ENCODE measurements at regions not wholly inside any gene's neighbourhood (a gene's known extent, or its start where the extent isn't known, plus 50 kb on each side); places are given as distances from the start of the nearest gene placed in this dataset.

- Mint-ChIP-seq H3K4me3 (no peak overlapping the region), H3K9me3 (peaks cover 3% of the 10 kb centered on the region), H3K27me3 (no peaks in the 10 kb centered on the region)
Observed at GRCh38 chr1:106699433-106699832, 357.0 kb upstream of the PRMT6 start.

DNA sequence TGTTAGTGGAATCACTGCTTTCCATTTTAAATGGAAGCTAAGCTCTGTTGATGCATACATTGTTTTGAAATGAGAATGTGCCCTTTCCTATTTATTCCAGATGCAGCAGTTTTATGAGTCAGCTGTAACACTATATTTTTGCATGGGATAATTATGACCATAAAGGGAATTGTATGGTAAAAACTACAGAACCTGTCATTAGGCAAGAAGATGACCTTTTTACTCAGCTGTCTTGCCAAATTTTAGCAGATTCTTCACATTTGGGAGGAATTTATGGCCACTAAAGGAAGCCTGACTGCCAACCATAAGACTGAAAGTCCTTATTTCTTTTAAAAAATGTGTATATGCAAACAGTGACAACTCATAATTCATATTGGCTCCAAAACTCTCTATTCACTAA, 356.3 kb upstream of the PRMT6 start:
- no peak for DNase-seq
- intact Hi-C loops (cut with micrococcal nuclease) = no loop called here
- Mint-ChIP-seq H3K36me3 (ENCODE audit: low read depth) (no peaks in the 10 kb centered on the region), H3K4me1 (no peaks in the 10 kb centered on the region), H3K4me3 (no peak overlapping the region), H3K27me3 (no peaks in the 10 kb centered on the region), H3K27ac (no peak overlapping the region), H3K9me3 (peaks cover 3% of the 10 kb centered on the region)

More at GRCh38 chr1:106699433-106699832, 357.0 kb upstream of the PRMT6 start:
- Mint-ChIP-seq H3K4me1 (no peaks in the 10 kb centered on the region), H3K27ac (no peak overlapping the region), H3K36me3 (ENCODE audit: low read depth) (no peaks in the 10 kb centered on the region)
- no peak for DNase-seq
- intact Hi-C loops (cut with micrococcal nuclease) = no loop called here

GRCh38 chr1:106705971-106706370, 350.5 kb upstream of the PRMT6 start:
- no peak overlapping the region for H3K4me3 Mint-ChIP-seq
- peaks cover 5% of the 10 kb centered on the region for H3K9me3 Mint-ChIP-seq
- no peaks in the 10 kb centered on the region for H3K36me3 Mint-ChIP-seq (ENCODE audit: low read depth)
- H3K27me3 Mint-ChIP-seq = no peaks in the 10 kb centered on the region
- no peak for DNase-seq
- intact Hi-C loops (cut with micrococcal nuclease) = no loop called here
- H3K27ac Mint-ChIP-seq = no peak overlapping the region
- no peaks in the 10 kb centered on the region for H3K4me1 Mint-ChIP-seq

DNA sequence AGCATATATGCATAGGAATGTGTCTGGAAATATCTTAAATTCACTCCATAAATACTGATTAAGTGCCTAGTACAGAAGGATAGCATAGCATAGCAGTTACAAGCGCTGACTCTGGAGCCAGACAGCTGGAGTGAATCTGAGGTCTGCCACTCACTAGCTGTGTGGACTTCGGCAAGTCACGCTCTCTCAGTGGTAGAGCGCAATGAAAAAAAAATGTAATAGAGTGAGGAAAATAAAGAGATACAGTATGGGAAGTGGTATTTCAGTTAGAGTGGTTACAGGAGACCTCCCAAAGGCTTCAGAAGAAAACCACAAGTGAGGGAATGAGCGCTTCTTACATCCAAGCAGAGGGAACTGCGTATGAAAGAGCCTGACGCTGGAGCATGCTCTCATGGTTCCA, 338.9 kb upstream of the PRMT6 start:
- H3K27me3 Mint-ChIP-seq = no peaks in the 10 kb centered on the region
- no peak overlapping the region for H3K27ac Mint-ChIP-seq
- no peaks in the 10 kb centered on the region for H3K9me3 Mint-ChIP-seq
- DNase-seq = no peak
- no peaks in the 10 kb centered on the region for H3K36me3 Mint-ChIP-seq (ENCODE audit: low read depth)
- intact Hi-C loops (cut with micrococcal nuclease) = no loop called here
- no peaks in the 10 kb centered on the region for H3K4me1 Mint-ChIP-seq
- no peak overlapping the region for H3K4me3 Mint-ChIP-seq

- intact Hi-C loops (cut with micrococcal nuclease) = no loop called here
- Mint-ChIP-seq H3K4me1 (no peaks in the 10 kb centered on the region), H3K36me3 (ENCODE audit: low read depth) (no peaks in the 10 kb centered on the region), H3K27me3 (no peaks in the 10 kb centered on the region), H3K4me3 (no peak overlapping the region), H3K9me3 (no peaks in the 10 kb centered on the region), H3K27ac (no peak overlapping the region)
- no peak for DNase-seq
Observed at GRCh38 chr1:106721790-106722189, 334.7 kb upstream of the PRMT6 start.

- intact Hi-C loops (cut with micrococcal nuclease) = no loop called here
- Mint-ChIP-seq H3K36me3 (ENCODE audit: low read depth) (no peaks in the 10 kb centered on the region), H3K9me3 (no peaks in the 10 kb centered on the region), H3K27me3 (no peaks in the 10 kb centered on the region), H3K4me3 (no peak overlapping the region), H3K4me1 (no peaks in the 10 kb centered on the region), H3K27ac (no peak overlapping the region)
- DNase-seq = no peak
Observed at GRCh38 chr1:106722466-106722865, 334.0 kb upstream of the PRMT6 start.

DNA sequence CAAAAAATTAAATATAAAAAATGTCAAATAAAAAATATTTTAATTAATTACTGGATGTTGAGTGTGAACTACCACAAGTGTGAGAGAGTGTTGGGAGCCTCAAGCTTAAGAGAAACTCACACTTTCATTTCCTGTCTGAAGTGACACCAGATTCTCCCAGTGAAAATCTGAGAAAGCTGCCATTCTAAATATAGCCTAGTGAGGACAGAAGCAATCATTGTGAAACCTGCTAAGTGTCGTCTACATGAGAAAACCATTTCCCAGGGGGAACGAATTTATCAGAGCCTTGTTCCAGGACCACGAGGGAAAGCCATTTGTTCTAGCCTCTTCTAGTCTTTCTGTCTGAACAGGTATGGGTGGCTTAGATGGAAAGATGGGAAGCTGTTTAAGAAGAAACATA, 329.3 kb upstream of the PRMT6 start:
- Mint-ChIP-seq H3K9me3 (no peaks in the 10 kb centered on the region), H3K27me3 (no peaks in the 10 kb centered on the region), H3K27ac (no peak overlapping the region), H3K36me3 (ENCODE audit: low read depth) (no peaks in the 10 kb centered on the region), H3K4me1 (no peaks in the 10 kb centered on the region), H3K4me3 (no peak overlapping the region)
- intact Hi-C loops (cut with micrococcal nuclease) = no loop called here
- no peak for DNase-seq

DNA sequence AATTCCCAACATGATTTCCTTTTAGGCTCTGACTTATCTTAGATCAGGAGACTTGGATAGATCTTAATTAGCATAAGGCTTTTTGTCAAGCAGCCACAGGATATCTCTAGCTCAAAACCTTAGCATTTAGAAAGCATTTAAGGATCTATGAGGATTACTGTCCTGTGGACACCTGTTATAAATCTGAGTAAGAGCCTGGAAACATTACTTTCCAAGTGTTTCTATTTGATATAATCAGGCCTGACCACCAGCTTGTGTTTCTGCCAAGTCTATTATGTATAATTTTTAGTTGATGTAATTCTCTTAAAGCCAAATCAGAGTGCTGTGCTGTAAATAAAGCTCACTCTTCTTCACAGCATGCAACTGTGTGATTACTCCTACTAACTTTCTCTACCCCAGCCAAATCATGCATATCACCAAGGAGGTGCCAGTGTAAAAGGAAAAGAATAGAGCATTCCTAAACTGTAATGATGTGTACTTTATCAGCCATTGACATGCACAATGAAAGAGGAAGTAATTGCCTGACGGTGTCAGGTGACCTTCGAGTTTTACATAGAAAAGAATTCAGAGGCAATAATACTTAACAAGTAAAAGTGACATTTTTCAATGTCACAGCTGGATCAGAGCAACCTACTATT, 309.9 kb upstream of the PRMT6 start:
- DNase-seq = no peak
- H3K27me3 Mint-ChIP-seq = no peaks in the 10 kb centered on the region
- no peaks in the 10 kb centered on the region for H3K9me3 Mint-ChIP-seq
- no peak overlapping the region for H3K27ac Mint-ChIP-seq
- H3K4me1 Mint-ChIP-seq = no peaks in the 10 kb centered on the region
- H3K36me3 Mint-ChIP-seq (ENCODE audit: low read depth) = no peaks in the 10 kb centered on the region
- H3K4me3 Mint-ChIP-seq = no peak overlapping the region
- intact Hi-C loops (cut with micrococcal nuclease) = no loop called here

DNA sequence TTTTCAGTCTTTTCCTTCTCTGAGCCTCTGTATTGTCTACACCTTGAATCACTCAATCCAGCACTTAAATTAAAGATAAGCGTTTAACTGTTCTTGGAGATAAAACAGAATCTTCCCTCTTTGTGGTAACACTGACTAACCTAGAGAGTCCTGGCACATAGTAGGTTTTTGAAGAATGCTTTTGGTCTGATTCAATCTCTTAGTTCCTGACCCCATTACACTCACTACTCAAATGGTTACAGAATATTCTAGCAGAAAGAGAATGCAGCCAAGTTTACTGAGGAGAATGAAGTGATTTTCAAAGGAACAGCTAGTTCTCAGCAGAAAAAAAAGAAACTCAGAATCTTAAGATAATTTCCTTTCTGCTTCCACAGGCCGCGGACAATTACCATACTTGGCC, 309.2 kb upstream of the PRMT6 start:
- H3K9me3 Mint-ChIP-seq = no peaks in the 10 kb centered on the region
- H3K27ac Mint-ChIP-seq = no peak overlapping the region
- no peaks in the 10 kb centered on the region for H3K4me1 Mint-ChIP-seq
- no peak overlapping the region for H3K4me3 Mint-ChIP-seq
- DNase-seq = no peak
- no peaks in the 10 kb centered on the region for H3K27me3 Mint-ChIP-seq
- no peaks in the 10 kb centered on the region for H3K36me3 Mint-ChIP-seq (ENCODE audit: low read depth)
- intact Hi-C loops (cut with micrococcal nuclease) = no loop called here

- H3K9me3 Mint-ChIP-seq = no peaks in the 10 kb centered on the region
- no peaks in the 10 kb centered on the region for H3K4me1 Mint-ChIP-seq
- H3K27me3 Mint-ChIP-seq = no peaks in the 10 kb centered on the region
- no peak overlapping the region for H3K27ac Mint-ChIP-seq
- intact Hi-C loops (cut with micrococcal nuclease) = no loop called here
- H3K4me3 Mint-ChIP-seq = no peak overlapping the region
- no peak for DNase-seq
- H3K36me3 Mint-ChIP-seq (ENCODE audit: low read depth) = no peaks in the 10 kb centered on the region
Observed at GRCh38 chr1:106747791-106748190, 308.7 kb upstream of the PRMT6 start.

DNA sequence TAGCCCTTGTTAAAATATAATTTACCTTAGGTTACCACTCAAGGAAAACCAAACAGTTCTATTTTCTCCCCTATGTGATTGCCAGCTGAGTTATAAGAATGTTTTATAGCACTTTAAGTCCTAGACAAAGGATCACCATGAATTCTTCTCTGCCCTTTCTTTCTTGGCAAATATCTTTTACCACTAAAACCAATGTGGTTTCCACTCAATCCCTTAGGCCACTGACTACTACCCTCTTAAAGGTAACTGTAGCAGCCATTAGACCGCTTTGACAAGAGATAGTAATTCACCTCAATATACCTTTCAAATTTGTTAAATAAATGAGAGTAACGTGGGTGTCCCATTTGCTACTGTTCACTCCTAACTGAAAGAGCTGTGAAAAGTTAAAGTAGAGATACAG, 307.9 kb upstream of the PRMT6 start:
- no peaks in the 10 kb centered on the region for H3K27me3 Mint-ChIP-seq
- H3K4me3 Mint-ChIP-seq = no peak overlapping the region
- no peaks in the 10 kb centered on the region for H3K9me3 Mint-ChIP-seq
- H3K4me1 Mint-ChIP-seq = no peaks in the 10 kb centered on the region
- no peak for DNase-seq
- intact Hi-C loops (cut with micrococcal nuclease) = no loop called here
- no peaks in the 10 kb centered on the region for H3K36me3 Mint-ChIP-seq (ENCODE audit: low read depth)
- no peak overlapping the region for H3K27ac Mint-ChIP-seq

- H3K36me3 Mint-ChIP-seq (ENCODE audit: low read depth) = no peaks in the 10 kb centered on the region
- H3K4me3 Mint-ChIP-seq = no peak overlapping the region
- no peak for DNase-seq
- H3K27me3 Mint-ChIP-seq = no peaks in the 10 kb centered on the region
- no peaks in the 10 kb centered on the region for H3K9me3 Mint-ChIP-seq
- intact Hi-C loops (cut with micrococcal nuclease) = no loop called here
- H3K27ac Mint-ChIP-seq = no peak overlapping the region
- no peaks in the 10 kb centered on the region for H3K4me1 Mint-ChIP-seq
Observed at GRCh38 chr1:106749491-106749890, 307.0 kb upstream of the PRMT6 start.

- no peaks in the 10 kb centered on the region for H3K4me1 Mint-ChIP-seq
- no peaks in the 10 kb centered on the region for H3K36me3 Mint-ChIP-seq (ENCODE audit: low read depth)
- no peaks in the 10 kb centered on the region for H3K27me3 Mint-ChIP-seq
- H3K4me3 Mint-ChIP-seq = no peak overlapping the region
- intact Hi-C loops (cut with micrococcal nuclease) = no loop called here
- no peak for DNase-seq
- H3K27ac Mint-ChIP-seq = no peak overlapping the region
- no peaks in the 10 kb centered on the region for H3K9me3 Mint-ChIP-seq
Observed at GRCh38 chr1:106749906-106750305, 306.6 kb upstream of the PRMT6 start.

GRCh38 chr1:106751002-106751401, 305.5 kb upstream of the PRMT6 start:
- Mint-ChIP-seq H3K27me3 (no peaks in the 10 kb centered on the region), H3K36me3 (ENCODE audit: low read depth) (no peaks in the 10 kb centered on the region), H3K27ac (no peak overlapping the region), H3K9me3 (no peaks in the 10 kb centered on the region), H3K4me3 (no peak overlapping the region), H3K4me1 (no peaks in the 10 kb centered on the region)
- DNase-seq = no peak
- intact Hi-C loops (cut with micrococcal nuclease) = no loop called here

DNA sequence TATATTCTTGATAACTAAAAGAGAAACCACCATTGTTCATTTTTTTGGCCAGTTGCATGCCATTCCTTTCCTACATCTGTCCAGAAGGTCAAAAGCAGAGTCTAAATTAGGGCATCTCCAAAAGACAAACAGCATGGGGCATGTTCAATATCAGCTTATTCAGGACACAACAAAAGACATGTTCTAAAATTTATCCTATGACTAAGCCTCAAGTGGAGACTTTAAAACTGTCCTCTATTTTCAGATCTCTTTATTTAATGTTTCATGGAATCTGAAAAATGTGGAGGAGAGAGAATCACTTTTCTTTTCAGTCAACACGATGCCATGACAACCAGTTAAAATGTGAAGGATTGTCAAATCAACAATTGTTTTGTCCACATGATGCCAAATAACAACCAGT, 303.4 kb upstream of the PRMT6 start:
- no peaks in the 10 kb centered on the region for H3K27me3 Mint-ChIP-seq
- no peak overlapping the region for H3K4me3 Mint-ChIP-seq
- DNase-seq = no peak
- no peak overlapping the region for H3K27ac Mint-ChIP-seq
- H3K9me3 Mint-ChIP-seq = no peaks in the 10 kb centered on the region
- intact Hi-C loops (cut with micrococcal nuclease) = no loop called here
- no peaks in the 10 kb centered on the region for H3K36me3 Mint-ChIP-seq (ENCODE audit: low read depth)
- H3K4me1 Mint-ChIP-seq = no peaks in the 10 kb centered on the region

Measured in activated CD4-positive, alpha-beta T cell treated with anti-CD3 and anti-CD28 coated beads, Interleukin-2, amount 10 ng/mL, durations not matched to agents 24 days and 14 days (primary cell).